Ishikawa (cell line): ENCODE measurements at regions not wholly inside any gene's neighbourhood (a gene's known extent, or its start where the extent isn't known, plus 50 kb on each side); places are given as distances from the start of the nearest gene placed in this dataset.

Source experiments
- CEBPB ChIP-seq: IDR thresholded peaks from 2 replicates; pipeline ENCODE4 v1.6.1; 2012
- CREB1 ChIP-seq: IDR thresholded peaks from 2 replicates; pipeline ENCODE4 v1.6.1; 2012; ENCODE audit warnings: low read depth
- EGR1 ChIP-seq: IDR thresholded peaks from 2 replicates; pipeline ENCODE4 v1.6.1; 2012
- EP300 ChIP-seq: IDR thresholded peaks from 2 replicates; pipeline ENCODE4 v1.6.1; 2012; ENCODE audit warnings: borderline replicate concordance
- FOXM1 ChIP-seq: IDR thresholded peaks from 2 replicates; pipeline ENCODE4 v1.6.1; 2012; ENCODE audit warnings: low read depth, borderline replicate concordance
- NFIC ChIP-seq: IDR thresholded peaks from 2 replicates; pipeline ENCODE4 v1.6.1; 2012
- RAD21 ChIP-seq: IDR thresholded peaks from 2 replicates; pipeline ENCODE4 v1.6.1; 2012; ENCODE audit warnings: low read depth
- TAF1 ChIP-seq: IDR thresholded peaks from 2 replicates; pipeline ENCODE4 v1.6.1; 2012; ENCODE audit warnings: low read depth, mild to moderate bottlenecking
- TCF12 ChIP-seq: IDR thresholded peaks from 2 replicates; pipeline ENCODE4 v1.6.1; 2012; ENCODE audit warnings: low read depth
- TEAD4 ChIP-seq: IDR thresholded peaks from 2 replicates; pipeline ENCODE4 v1.6.1; 2012
- YY1 ChIP-seq: IDR thresholded peaks from 2 replicates; pipeline ENCODE4 v1.6.1; 2012; ENCODE audit warnings: low read depth
- ZBTB7A ChIP-seq: IDR thresholded peaks from 2 replicates; pipeline ENCODE4 v1.6.1; 2012; ENCODE audit warnings: low read depth
- TF ChIP-seq, protein P1 (sequence below): IDR thresholded peaks from 2 replicates; pipeline ENCODE4 v1.6.1; 2012
- TF ChIP-seq, protein P2 (sequence below): IDR thresholded peaks from 2 replicates; pipeline ENCODE4 v1.6.1; 2012
- TF ChIP-seq, protein P3 (sequence below): IDR thresholded peaks from 2 replicates; pipeline ENCODE4 v1.6.1; 2012; ENCODE audit warnings: low read depth, mild to moderate bottlenecking

DNA sequence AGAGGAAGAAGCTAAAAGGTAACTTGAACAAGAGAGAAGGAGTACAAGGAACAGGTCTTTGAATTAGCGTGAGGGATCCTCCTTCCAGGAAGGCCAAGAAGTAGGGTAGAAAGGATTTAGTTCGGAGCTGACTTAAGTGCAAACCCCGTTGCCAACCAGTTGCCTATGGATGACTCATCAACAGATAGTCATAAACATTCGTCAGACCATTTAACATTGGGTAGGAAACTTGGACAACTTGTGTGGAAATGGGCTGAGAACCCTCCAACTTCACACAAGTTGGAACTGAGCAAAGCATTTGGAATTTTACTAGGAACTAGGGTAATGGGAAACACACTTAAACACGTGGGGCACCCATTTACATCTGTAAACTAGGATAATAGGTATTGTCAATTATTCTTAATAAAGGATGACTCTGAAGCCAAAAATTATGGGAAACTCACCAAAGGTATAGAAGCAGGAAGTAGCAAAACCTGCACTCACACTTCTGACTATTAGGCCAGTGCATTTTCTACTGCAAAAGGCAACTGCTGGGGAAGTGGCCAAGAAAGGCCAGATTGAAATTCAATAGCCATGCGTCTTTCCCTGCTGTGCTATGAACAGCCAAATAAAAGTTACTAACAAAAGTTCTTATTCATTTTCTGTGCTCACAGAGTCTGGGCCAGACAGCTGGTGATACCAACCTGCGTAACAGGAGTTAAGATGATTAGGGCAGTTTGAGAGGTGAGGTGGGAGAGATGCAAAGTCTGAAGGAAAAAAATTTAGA is 174.5 kb upstream of the TMC3 start:
- TF ChIP-seq EGR1, result no peak
- TF ChIP-seq YY1, result no peak
- TF ChIP-seq, protein P1, sequence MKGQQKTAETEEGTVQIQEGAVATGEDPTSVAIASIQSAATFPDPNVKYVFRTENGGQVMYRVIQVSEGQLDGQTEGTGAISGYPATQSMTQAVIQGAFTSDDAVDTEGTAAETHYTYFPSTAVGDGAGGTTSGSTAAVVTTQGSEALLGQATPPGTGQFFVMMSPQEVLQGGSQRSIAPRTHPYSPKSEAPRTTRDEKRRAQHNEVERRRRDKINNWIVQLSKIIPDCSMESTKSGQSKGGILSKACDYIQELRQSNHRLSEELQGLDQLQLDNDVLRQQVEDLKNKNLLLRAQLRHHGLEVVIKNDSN, result no peak
- TF ChIP-seq, protein P2, sequence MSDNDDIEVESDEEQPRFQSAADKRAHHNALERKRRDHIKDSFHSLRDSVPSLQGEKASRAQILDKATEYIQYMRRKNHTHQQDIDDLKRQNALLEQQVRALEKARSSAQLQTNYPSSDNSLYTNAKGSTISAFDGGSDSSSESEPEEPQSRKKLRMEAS, result no peak
- TF ChIP-seq CREB1, result no peak
- no peak for TF ChIP-seq CEBPB
- TF ChIP-seq TEAD4, result no peak
- TF ChIP-seq FOXM1, result no peak
- no peak for TF ChIP-seq TAF1
- TF ChIP-seq EP300, result no peak
- TF ChIP-seq, protein P3, sequence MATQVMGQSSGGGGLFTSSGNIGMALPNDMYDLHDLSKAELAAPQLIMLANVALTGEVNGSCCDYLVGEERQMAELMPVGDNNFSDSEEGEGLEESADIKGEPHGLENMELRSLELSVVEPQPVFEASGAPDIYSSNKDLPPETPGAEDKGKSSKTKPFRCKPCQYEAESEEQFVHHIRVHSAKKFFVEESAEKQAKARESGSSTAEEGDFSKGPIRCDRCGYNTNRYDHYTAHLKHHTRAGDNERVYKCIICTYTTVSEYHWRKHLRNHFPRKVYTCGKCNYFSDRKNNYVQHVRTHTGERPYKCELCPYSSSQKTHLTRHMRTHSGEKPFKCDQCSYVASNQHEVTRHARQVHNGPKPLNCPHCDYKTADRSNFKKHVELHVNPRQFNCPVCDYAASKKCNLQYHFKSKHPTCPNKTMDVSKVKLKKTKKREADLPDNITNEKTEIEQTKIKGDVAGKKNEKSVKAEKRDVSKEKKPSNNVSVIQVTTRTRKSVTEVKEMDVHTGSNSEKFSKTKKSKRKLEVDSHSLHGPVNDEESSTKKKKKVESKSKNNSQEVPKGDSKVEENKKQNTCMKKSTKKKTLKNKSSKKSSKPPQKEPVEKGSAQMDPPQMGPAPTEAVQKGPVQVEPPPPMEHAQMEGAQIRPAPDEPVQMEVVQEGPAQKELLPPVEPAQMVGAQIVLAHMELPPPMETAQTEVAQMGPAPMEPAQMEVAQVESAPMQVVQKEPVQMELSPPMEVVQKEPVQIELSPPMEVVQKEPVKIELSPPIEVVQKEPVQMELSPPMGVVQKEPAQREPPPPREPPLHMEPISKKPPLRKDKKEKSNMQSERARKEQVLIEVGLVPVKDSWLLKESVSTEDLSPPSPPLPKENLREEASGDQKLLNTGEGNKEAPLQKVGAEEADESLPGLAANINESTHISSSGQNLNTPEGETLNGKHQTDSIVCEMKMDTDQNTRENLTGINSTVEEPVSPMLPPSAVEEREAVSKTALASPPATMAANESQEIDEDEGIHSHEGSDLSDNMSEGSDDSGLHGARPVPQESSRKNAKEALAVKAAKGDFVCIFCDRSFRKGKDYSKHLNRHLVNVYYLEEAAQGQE, result no peak
- TF ChIP-seq ZBTB7A, result no peak
- no peak for TF ChIP-seq NFIC
- no peak for TF ChIP-seq TCF12
- no peak for TF ChIP-seq RAD21

DNA sequence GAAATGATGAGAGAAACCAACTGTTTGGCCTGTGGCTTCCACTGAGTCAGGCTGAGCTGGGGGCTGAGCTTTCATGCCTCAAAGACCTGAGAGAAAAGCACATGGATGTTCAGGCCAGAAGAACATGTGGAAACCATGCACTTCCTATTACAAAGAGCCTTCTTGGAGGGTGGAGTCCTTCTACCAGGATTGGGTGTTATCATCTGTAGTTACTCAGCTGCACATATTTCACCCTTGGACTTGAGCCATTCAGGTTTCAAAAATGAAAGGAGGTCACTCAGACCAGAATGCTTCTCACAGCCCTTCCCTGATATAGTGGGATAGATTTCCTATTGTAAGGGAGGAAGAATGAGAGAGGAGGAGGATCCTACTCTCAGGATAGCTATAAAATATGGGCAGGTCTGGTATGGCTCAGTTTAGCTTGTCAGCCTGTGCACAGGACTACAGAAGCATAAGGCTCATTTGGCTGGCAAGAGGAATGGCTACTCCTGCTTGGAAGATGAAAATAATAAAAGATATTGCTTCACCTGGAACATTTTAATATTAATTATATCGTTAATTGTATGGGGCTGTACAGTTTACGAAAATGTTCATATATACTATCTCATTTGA is 173.6 kb upstream of the TMC3 start:
- TF ChIP-seq FOXM1 (no peak), EP300 (no peak), EGR1 (no peak), NFIC (no peak), ZBTB7A (no peak), CEBPB (no peak), TCF12 (no peak), YY1 (no peak), CREB1 (no peak)
- TF ChIP-seq, protein P2, result no peak
- TF ChIP-seq, protein P3, result no peak

DNA sequence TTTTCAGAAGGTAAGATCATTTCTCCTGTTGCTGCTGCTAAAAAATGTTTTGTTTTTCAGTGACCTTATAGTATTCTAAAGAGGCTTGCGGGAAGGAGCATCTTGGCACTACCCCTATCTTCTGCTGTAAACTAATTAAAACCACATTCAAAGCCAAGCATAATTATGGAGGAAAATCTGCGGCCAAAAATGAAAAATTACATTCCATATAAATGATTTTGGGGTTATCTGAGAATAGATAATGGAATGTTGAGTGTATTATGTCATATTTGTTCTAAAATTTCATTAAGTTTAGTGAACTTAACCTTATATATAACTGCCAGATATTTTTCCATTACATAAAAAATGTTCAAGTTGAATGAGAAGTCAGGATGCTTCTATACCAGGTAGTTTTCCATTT is 170.4 kb upstream of the TMC3 start:
- TF ChIP-seq EP300 (no peak), YY1 (no peak), TAF1 (no peak), FOXM1 (no peak), CEBPB (no peak), RAD21 (no peak), EGR1 (no peak), TCF12 (no peak), NFIC (no peak), TEAD4 (no peak), ZBTB7A (no peak), CREB1 (no peak)
- TF ChIP-seq, protein P2, result no peak
- TF ChIP-seq, protein P3, result no peak
- TF ChIP-seq, protein P1, result no peak

DNA sequence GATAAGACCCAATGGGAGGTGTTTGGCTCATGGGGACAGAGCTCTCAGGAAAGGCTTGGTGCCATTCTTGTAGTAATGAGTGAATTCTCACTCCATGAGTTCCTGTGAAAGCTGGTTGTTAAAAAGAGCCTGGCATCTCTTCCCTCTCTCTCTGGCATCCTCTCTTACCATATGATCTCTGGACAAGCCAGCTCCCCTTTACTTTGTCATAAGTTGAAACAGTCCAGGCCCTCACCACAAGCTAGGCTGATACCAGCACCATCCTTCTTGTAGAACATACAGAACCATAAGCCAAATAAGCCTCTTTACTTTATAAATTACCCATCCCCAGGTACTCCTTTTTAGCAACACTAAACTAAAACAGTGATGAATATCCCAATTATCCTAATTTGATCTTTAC is 166.9 kb upstream of the TMC3 start:
- no peak for TF ChIP-seq RAD21
- no peak for TF ChIP-seq EGR1
- TF ChIP-seq FOXM1, result no peak
- TF ChIP-seq TCF12, result no peak
- no peak for TF ChIP-seq TAF1
- TF ChIP-seq, protein P3, result no peak
- TF ChIP-seq CEBPB, result no peak
- no peak for TF ChIP-seq ZBTB7A
- TF ChIP-seq, protein P2, result no peak
- TF ChIP-seq YY1, result no peak
- TF ChIP-seq TEAD4, result no peak
- TF ChIP-seq NFIC, result no peak
- no peak for TF ChIP-seq CREB1
